Upper lobe of right lung (tissue), 1 donor: ENCODE measurements at regions not wholly inside any gene's neighbourhood (a gene's known extent, or its start where the extent isn't known, plus 50 kb on each side); places are given as distances from the start of the nearest gene placed in this dataset.

ENCODE experiments used
- ATAC-seq: fragments of 200-7000 bp; cut with Tn5 transposase; one replicate; pipeline ENCODE4 v1.9.1; 2020; ENCODE audit warnings: mild to moderate bottlenecking, moderate library complexity
- DNase-seq: peaks from one replicate; pipeline ENCODE4 v3.0.0-alpha.2; 2020
- H3K27ac ChIP-seq: fragments of 200-600 bp; one replicate; pipeline ENCODE4 v1.8.0; 2022
- H3K27me3 ChIP-seq: fragments of 200-600 bp; one replicate; pipeline ENCODE4 v1.8.0; 2022; ENCODE audit warnings: mild to moderate bottlenecking
- H3K36me3 ChIP-seq: fragments of 200-600 bp; one replicate; pipeline ENCODE4 v1.8.0; 2022
- H3K4me1 ChIP-seq: fragments of 200-600 bp; one replicate; pipeline ENCODE4 v1.8.0; 2022
- H3K4me3 ChIP-seq: fragments of 200-600 bp; one replicate; pipeline ENCODE4 v1.8.0; 2022; ENCODE audit warnings: mild to moderate bottlenecking
- H3K9me3 ChIP-seq: fragments of 200-600 bp; one replicate; pipeline ENCODE4 v1.8.0; 2022
- CTCF ChIP-seq: fragments of 200-600 bp; IDR thresholded peaks from one replicate; pipeline ENCODE4 v1.8.0; 2022; ENCODE audit warnings: antibody characterized with exemption
- intact Hi-C: fragments of 100-400 bp; cut with DNase I; formaldehyde crosslinking; loops from one replicate; pipeline ENCODE4 v1.11.0; 2022
- donor health status: DM: no; HTN: yes; CAD: no; lungs with severe emphysema.

- Histone ChIP-seq H3K9me3 (no peaks in the 10 kb centered on the region), H3K4me1 (no peaks in the 10 kb centered on the region), H3K36me3 (no peaks in the 10 kb centered on the region), H3K27ac (no peak overlapping the region), H3K27me3 (no peaks in the 10 kb centered on the region), H3K4me3 (no peak overlapping the region)
- intact Hi-C loops = no loop called here
- DNase-seq = no peak
- no peak for ATAC-seq
- no peak for TF ChIP-seq CTCF
These were observed 70.6 kb upstream of the KCNK12 start for GRCh38 chr2:47641366-47641765.

- intact Hi-C loops = no loop called here
- H3K9me3 ChIP-seq = no peaks in the 10 kb centered on the region
- H3K27me3 ChIP-seq = no peaks in the 10 kb centered on the region
- TF ChIP-seq CTCF = no peak
- no peak overlapping the region for H3K4me3 ChIP-seq
- no peaks in the 10 kb centered on the region for H3K4me1 ChIP-seq
- ATAC-seq (no peak), DNase-seq (peak; percentile 17)
- H3K36me3 ChIP-seq = no peaks in the 10 kb centered on the region
- H3K27ac ChIP-seq = no peak overlapping the region
These were observed 69.6 kb upstream of the KCNK12 start for GRCh38 chr2:47640356-47640755.

GRCh38 chr2:47639467-47639866 lies 68.7 kb upstream of the KCNK12 start:
- no peak overlapping the region for H3K4me3 ChIP-seq
- H3K27me3 ChIP-seq = no peaks in the 10 kb centered on the region
- intact Hi-C loops = no loop called here
- TF ChIP-seq CTCF = no peak
- no peak overlapping the region for H3K27ac ChIP-seq
- H3K9me3 ChIP-seq = no peaks in the 10 kb centered on the region
- no peak for DNase-seq
- no peak for ATAC-seq
- H3K4me1 ChIP-seq = no peaks in the 10 kb centered on the region
- no peaks in the 10 kb centered on the region for H3K36me3 ChIP-seq

GRCh38 chr2:47638430-47638829 lies 67.6 kb upstream of the KCNK12 start:
- no peak for DNase-seq
- Histone ChIP-seq H3K27me3 (no peaks in the 10 kb centered on the region), H3K27ac (no peak overlapping the region), H3K4me1 (no peaks in the 10 kb centered on the region), H3K36me3 (no peaks in the 10 kb centered on the region), H3K9me3 (no peaks in the 10 kb centered on the region), H3K4me3 (no peak overlapping the region)
- ATAC-seq = no peak
- intact Hi-C loops = no loop called here
- no peak for TF ChIP-seq CTCF

- intact Hi-C loops = no loop called here
These were observed 65.9 kb upstream of the KCNK12 start for GRCh38 chr2:47636596-47637264.

More at GRCh38 chr2:47636596-47637264, 65.9 kb upstream of the KCNK12 start:
- Histone ChIP-seq H3K27me3 (no peaks in the 10 kb centered on the region), H3K4me1 (no peaks in the 10 kb centered on the region), H3K36me3 (no peaks in the 10 kb centered on the region), H3K9me3 (no peaks in the 10 kb centered on the region), H3K27ac (no peak overlapping the region), H3K4me3 (no peak overlapping the region)
- DNase-seq = no peak
- no peak for TF ChIP-seq CTCF
- ATAC-seq = no peak
